GM23338 (cell line): ENCODE measurements at regions not wholly inside any gene's neighbourhood (a gene's known extent, or its start where the extent isn't known, plus 50 kb on each side); places are given as distances from the start of the nearest gene placed in this dataset.
A peak's percentile ranks its signal among the peaks of the same experiment; 100 is the strongest.

Experiments used
- ATAC-seq: fragments of 200-7000 bp; cut with Tn5 transposase; 3 replicates; pipeline ENCODE4 v1.9.1; 2020
- DNase-seq: peaks from one replicate; pipeline ENCODE4 v3.0.0-alpha.2; 2015; ENCODE audit warnings: low spot score
- H2AFZ ChIP-seq: fragments of 200-600 bp; sonication (generic); 2 replicates; pipeline ENCODE4 v1.8.0; 2016; ENCODE audit warnings: antibody characterized with exemption, mild to moderate bottlenecking, moderate library complexity
- H3F3A ChIP-seq: fragments of 200-600 bp; sonication (generic); replicated peaks from 2 replicates; pipeline ENCODE4 v1.8.0; 2017; ENCODE audit warnings: antibody characterized with exemption, mixed run types, low read depth
- H3K27ac ChIP-seq: fragments of 200-600 bp; sonication (generic); 2 replicates; pipeline ENCODE4 v1.6.1; 2016; ENCODE audit warnings: low read depth
- H3K27me3 ChIP-seq: fragments of 200-600 bp; sonication (generic); 2 replicates; pipeline ENCODE4 v1.8.0; 2016; ENCODE audit warnings: mild to moderate bottlenecking, mixed run types, moderate library complexity; ENCODE audit not compliant: insufficient read depth
- H3K36me3 ChIP-seq: fragments of 200-600 bp; sonication (generic); 2 replicates; pipeline ENCODE4 v1.8.0; 2016; ENCODE audit warnings: mild to moderate bottlenecking; ENCODE audit not compliant: insufficient read depth
- H3K4me1 ChIP-seq: fragments of 200-600 bp; sonication (generic); 2 replicates; pipeline ENCODE4 v1.8.0; 2016; ENCODE audit warnings: mild to moderate bottlenecking, moderate library complexity; ENCODE audit not compliant: insufficient read depth
- H3K4me2 ChIP-seq: fragments of 200-600 bp; sonication (generic); 2 replicates; pipeline ENCODE4 v1.7.1; 2017; ENCODE audit warnings: mixed run types
- H3K4me3 ChIP-seq: fragments of 200-600 bp; sonication (generic); 2 replicates; pipeline ENCODE4 v1.6.1; 2016; ENCODE audit warnings: mixed run types
- H3K79me2 ChIP-seq: fragments of 200-600 bp; sonication (generic); replicated peaks from 2 replicates; pipeline ENCODE4 v1.8.0; 2017; ENCODE audit warnings: mild to moderate bottlenecking; ENCODE audit not compliant: insufficient read depth
- H3K9me2 ChIP-seq: fragments of 200-600 bp; sonication (generic); 2 replicates; pipeline ENCODE4 v1.8.0; 2017; ENCODE audit not compliant: insufficient read depth
- H4K20me1 ChIP-seq: fragments of 200-600 bp; sonication (generic); replicated peaks from 2 replicates; pipeline ENCODE4 v1.8.0; 2017; ENCODE audit warnings: mild to moderate bottlenecking; ENCODE audit not compliant: insufficient read depth
- H3K27ac Mint-ChIP-seq: 2 replicates; pipeline ENCODE4 v1.8.0; 2020; ENCODE audit warnings: inconsistent platforms, mild to moderate bottlenecking, moderate library complexity, mixed read lengths
- H3K27me3 Mint-ChIP-seq: 3 replicates; pipeline ENCODE4 v1.8.0; 2022; ENCODE audit warnings: low read depth, mild to moderate bottlenecking, moderate library complexity, mixed read lengths, inconsistent platforms; ENCODE audit not compliant: insufficient read depth, poor library complexity
- H3K36me3 Mint-ChIP-seq: 3 replicates; pipeline ENCODE4 v1.8.0; 2021; ENCODE audit warnings: low read depth, mild to moderate bottlenecking, inconsistent platforms, moderate library complexity, mixed read lengths
- H3K4me1 Mint-ChIP-seq: 3 replicates; pipeline ENCODE4 v1.8.0; 2020; ENCODE audit warnings: mild to moderate bottlenecking, inconsistent platforms, mixed read lengths
- H3K4me3 Mint-ChIP-seq: 3 replicates; pipeline ENCODE4 v1.8.0; 2021; ENCODE audit warnings: moderate library complexity, mild to moderate bottlenecking, inconsistent platforms, mixed read lengths
- H3K9me3 Mint-ChIP-seq: 3 replicates; pipeline ENCODE4 v1.8.0; 2020; ENCODE audit warnings: moderate library complexity, mild to moderate bottlenecking, inconsistent platforms, mixed read lengths
- CREB1 ChIP-seq: fragments of 250-450 bp; sonication (Bioruptor Pico); IDR thresholded peaks from 2 replicates; pipeline ENCODE4 v1.5.0; 2020; ENCODE audit warnings: low read depth, mild to moderate bottlenecking, moderate library complexity
- CTCF ChIP-seq, 2 experiments: fragments of 200-600 bp in 1 of 2; sonication (generic) in 1 of 2; conservative IDR thresholded peaks; 2 replicates each; pipeline versions ENCODE4 v1.5.1 to v1.6.1; 2016 to 2017; ENCODE audit warnings: antibody characterized with exemption in 2 of 2, low read depth in 2 of 2, mild to moderate bottlenecking in 2 of 2, moderate library complexity in 1 of 2
- EZH2 ChIP-seq: fragments of 200-600 bp; sonication (generic); IDR thresholded peaks from one replicate; pipeline ENCODE4 v1.8.0; 2017; ENCODE audit warnings: antibody characterized with exemption, mild to moderate bottlenecking, low read depth; ENCODE audit not compliant: unreplicated experiment
- EZH2phosphoT487 ChIP-seq: fragments of 200-600 bp; sonication (generic); IDR thresholded peaks from one replicate; pipeline ENCODE4 v1.8.1; 2018; ENCODE audit warnings: antibody characterized with exemption; ENCODE audit not compliant: unreplicated experiment
- JUNB ChIP-seq: IDR thresholded peaks from one replicate; pipeline ENCODE4 v1.6.1; 2016; ENCODE audit warnings: antibody characterized with exemption; ENCODE audit not compliant: unreplicated experiment
- POLR2AphosphoS5 ChIP-seq: IDR thresholded peaks from 2 replicates; pipeline ENCODE4 v1.6.1; 2016; ENCODE audit warnings: antibody characterized with exemption, low read depth
- REST ChIP-seq: IDR thresholded peaks from one replicate; pipeline ENCODE4 v1.6.1; 2018; ENCODE audit warnings: antibody characterized with exemption; ENCODE audit not compliant: unreplicated experiment
- STAT1 ChIP-seq: IDR thresholded peaks from one replicate; pipeline ENCODE4 v1.6.1; 2016; ENCODE audit warnings: antibody characterized with exemption; ENCODE audit not compliant: unreplicated experiment
- ZNF114 ChIP-seq: fragments of 250-450 bp; sonication (Bioruptor Pico); IDR thresholded peaks from 2 replicates; pipeline ENCODE4 v1.5.0; 2020; ENCODE audit warnings: mild to moderate bottlenecking, moderate library complexity
- ZNF331 ChIP-seq: fragments of 250-450 bp; sonication (Bioruptor Pico); IDR thresholded peaks from 2 replicates; pipeline ENCODE4 v1.5.0; 2020; ENCODE audit warnings: low read depth, mild to moderate bottlenecking, moderate library complexity
- TF ChIP-seq, protein P1 (sequence below): IDR thresholded peaks from 2 replicates; pipeline ENCODE4 v1.6.1; 2016; ENCODE audit warnings: antibody characterized with exemption

DNA sequence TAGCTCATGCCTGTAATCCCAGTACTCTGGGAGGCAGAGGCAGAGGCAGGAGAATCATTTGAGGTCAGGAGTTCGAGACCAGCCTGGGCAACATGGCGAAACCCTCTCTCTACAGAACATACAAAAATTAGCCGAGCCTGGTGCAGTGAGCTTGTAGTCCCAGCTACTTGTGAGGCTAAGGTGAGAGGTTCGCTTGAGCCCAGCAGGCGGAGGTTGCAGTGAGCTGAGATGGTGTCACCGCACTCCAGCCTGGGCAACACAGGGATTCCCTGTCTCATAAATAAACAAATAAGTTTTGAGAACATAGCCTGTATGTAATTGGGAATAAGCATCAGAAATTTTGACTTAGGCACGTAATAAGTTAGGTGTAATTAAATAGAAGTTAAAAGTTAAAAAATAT, 971.7 kb upstream of the COX7C start (continued):
- TF ChIP-seq, protein P1, sequence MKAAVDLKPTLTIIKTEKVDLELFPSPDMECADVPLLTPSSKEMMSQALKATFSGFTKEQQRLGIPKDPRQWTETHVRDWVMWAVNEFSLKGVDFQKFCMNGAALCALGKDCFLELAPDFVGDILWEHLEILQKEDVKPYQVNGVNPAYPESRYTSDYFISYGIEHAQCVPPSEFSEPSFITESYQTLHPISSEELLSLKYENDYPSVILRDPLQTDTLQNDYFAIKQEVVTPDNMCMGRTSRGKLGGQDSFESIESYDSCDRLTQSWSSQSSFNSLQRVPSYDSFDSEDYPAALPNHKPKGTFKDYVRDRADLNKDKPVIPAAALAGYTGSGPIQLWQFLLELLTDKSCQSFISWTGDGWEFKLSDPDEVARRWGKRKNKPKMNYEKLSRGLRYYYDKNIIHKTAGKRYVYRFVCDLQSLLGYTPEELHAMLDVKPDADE, result no peak
- no peak for TF ChIP-seq ZNF114 (CRISPR knock-in tag)
- no peak for TF ChIP-seq EZH2phosphoT487
- TF ChIP-seq ZNF331 (CRISPR knock-in tag), result no peak
- no peak for TF ChIP-seq POLR2AphosphoS5
- no peak for TF ChIP-seq STAT1
- no peak for TF ChIP-seq CREB1
- no peak for TF ChIP-seq REST
- TF ChIP-seq CTCF (conservative IDR thresholded peaks at IDR 0.05; ENCODE audit: low read depth in 2 of 2), result no peak
- TF ChIP-seq JUNB, result no peak

GRCh38 chr5:85646641-85647040, 971.1 kb upstream of the COX7C start:
- Histone ChIP-seq H3K27ac (no peak overlapping the region), H3K4me1 (peaks cover 6% of the 10 kb centered on the region; the same call in 1 of the 2 replicates), H3F3A (no peaks in the 10 kb centered on the region), H2AFZ (peak overlapping the region; percentile 94), H3K36me3 (no peaks in the 10 kb centered on the region), H3K4me3 (no peak overlapping the region), H3K79me2 (no peaks in the 10 kb centered on the region), H3K27me3 (no peaks in the 10 kb centered on the region), H3K4me2 (peak overlapping the region; percentile 43; the same call in 1 of the 2 replicates), H3K9me2 (peaks cover 7% of the 10 kb centered on the region; the same call in 1 of the 2 replicates), H4K20me1 (no peaks in the 10 kb centered on the region)
- Mint-ChIP-seq H3K4me1 (peaks cover 5% of the 10 kb centered on the region; the same call in 2 of the 3 replicates), H3K27ac (no peak overlapping the region), H3K4me3 (peak overlapping the region; percentile 89), H3K9me3 (no peaks in the 10 kb centered on the region), H3K36me3 (no peaks in the 10 kb centered on the region), H3K27me3 (no peaks in the 10 kb centered on the region)
- ATAC-seq (peak; percentile 43), DNase-seq (no peak)
- TF ChIP-seq ZNF331 (CRISPR knock-in tag), result no peak
- TF ChIP-seq CREB1, result no peak
- no peak for TF ChIP-seq JUNB
- TF ChIP-seq EZH2phosphoT487, result no peak
- no peak for TF ChIP-seq CTCF (conservative IDR thresholded peaks at IDR 0.05; ENCODE audit: low read depth in 2 of 2)
- TF ChIP-seq ZNF114 (CRISPR knock-in tag), result no peak
- no peak for TF ChIP-seq POLR2AphosphoS5
- TF ChIP-seq, protein P1, result no peak
- TF ChIP-seq EZH2, result no peak
- TF ChIP-seq REST, result no peak
